NCI-H2107 treated with DMSO at 0.1 percent for 48 hours (cell line): ENCODE measurements at regions not wholly inside any gene's neighbourhood (a gene's known extent, or its start where the extent isn't known, plus 50 kb on each side); places are given as distances from the start of the nearest gene placed in this dataset.
"Not testable (repeated sequence)": the region's sequence is repeated elsewhere in the genome, so short reads cannot be mapped to it uniquely, and the experiment has no call there.

ENCODE experiments used
- DNase-seq: peaks from one replicate; lab custom pipeline; 2025; ENCODE audit not compliant: unreplicated experiment; lab: John Stamatoyannopoulos, UW

DNA sequence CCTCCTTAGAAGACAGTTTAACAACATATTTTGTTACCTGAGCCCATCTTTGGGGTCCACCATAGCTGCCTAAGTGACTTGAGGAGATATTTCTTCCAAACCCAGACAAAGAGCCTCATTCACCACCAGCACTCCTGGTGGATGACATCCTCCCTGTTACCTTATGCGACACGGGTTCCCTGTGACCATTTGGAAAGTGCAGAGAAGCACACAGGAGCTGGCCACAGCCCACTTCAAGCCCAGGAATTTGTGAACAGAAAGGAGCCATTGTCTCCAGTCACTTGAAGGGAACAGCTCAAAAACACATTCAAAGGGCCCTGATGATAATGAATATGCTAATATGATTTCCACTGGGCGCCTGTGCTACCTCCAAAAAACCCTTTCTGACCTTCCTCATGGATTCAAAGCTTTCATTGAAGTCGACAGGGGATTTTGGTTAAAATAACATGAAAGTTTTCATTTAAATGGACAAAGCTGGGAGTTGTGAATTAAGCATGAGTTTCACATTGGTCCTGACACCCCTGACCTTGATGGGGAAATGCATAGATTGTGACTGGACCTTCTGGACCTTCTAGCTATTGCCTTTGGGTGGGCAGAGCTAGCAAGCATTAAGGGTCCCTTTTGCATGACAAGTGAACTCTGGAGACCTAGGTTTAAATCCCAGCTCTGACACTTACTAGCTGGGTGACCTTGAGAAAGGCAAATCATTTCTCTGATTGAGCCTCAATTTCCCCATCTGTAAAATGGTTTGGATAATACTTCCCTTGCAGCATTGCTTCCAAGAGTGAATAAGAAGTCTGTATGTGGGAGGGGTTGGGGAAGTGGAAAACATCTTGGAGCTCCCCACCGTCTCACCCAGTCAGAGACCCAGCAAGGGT is 83.3 kb upstream of the SIRPA start:
- no peak for DNase-seq

DNA sequence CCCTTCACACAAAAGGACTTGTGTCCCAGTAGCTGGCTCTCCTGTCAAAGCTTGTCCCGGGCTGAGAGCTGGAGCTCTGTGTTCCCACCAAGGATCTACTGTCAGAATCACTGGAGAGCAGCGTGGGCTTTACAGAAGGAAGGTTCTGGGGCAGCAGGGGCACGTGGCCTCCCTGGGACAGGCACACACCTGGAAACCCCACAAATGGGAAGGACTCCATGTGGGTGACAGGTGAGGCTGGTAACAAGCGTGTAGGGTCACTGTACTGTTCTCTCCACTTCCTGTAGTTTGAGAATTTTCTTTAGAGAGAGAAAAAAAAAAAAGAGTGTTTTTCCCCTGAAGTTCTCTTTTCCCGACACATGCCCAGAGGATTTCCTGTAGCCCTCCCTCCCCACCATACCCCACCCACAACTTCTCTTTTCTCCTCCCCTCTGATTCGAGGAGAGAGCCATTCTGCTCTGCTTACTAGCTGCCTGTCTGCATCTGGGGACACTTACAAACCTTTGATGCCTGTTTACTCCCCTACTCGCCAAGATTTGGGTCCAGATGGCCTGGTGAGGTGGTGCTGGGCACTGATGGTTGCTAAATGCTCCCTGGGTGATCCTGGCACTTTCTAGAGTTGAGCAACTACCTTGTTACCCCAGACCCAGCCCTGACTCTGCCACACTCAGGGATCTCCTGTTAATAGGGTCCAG is 84.1 kb upstream of the SIRPA start:
- no peak for DNase-seq

DNA sequence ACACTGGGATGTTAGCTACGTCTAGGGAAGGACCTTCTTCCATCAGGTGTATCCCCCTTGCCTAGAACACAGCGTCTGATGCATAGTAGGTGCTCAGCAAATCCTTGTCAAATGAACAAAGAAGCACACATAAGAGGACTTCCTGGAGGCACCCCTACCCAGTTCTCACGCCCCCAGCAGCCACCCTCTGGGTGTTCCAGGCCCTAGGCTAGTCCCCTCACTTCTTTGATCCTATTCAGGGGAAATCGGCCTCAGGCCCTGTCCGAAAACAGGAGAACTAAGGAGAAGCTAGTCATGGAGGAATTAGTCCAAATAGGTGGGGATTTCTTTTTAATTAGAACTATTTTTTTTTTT is 84.7 kb upstream of the SIRPA start:
- DNase-seq = no peak

DNA sequence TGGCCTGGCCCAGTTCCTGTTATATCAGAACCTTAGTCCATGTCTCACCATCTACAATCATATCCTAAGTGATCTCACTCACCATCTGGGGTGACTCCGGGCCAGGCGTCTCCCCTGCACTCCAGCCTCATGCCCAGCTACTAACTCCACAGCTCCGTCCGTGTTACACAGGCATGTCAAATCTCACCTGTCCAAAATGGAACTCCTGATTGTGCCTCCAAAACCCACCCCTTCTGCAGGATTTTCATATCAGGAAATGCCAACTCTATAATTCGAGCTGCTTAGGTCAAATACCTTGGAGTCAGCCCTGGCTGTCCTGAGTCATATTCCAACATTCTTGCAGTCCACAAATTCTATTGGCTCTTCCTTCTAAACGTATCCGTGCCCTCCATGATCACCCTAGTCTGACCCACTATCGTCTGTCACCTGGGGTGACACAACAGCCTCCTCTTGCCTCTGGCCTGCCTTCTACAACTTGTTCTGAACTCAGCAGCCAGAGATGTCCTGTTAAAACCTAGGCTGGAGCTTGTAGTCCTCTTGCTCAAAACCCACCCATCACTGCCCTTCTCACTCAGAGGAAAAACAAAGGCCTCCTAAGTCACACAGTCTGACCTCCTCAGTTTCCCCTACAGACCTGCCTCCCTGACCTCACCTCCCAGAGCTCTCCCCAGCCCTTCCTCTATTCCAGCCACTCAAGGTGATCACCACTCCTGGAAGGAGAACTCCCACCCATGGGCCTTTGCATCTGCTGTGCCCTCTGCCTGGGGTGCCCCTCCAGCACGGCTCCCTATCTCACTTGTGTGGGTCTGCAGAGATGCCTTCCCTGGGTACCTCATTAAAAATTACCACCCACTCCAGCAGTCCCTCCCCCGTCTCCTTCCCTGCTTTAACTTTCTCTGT is 85.3 kb upstream of the SIRPA start:
- no peak for DNase-seq

DNA sequence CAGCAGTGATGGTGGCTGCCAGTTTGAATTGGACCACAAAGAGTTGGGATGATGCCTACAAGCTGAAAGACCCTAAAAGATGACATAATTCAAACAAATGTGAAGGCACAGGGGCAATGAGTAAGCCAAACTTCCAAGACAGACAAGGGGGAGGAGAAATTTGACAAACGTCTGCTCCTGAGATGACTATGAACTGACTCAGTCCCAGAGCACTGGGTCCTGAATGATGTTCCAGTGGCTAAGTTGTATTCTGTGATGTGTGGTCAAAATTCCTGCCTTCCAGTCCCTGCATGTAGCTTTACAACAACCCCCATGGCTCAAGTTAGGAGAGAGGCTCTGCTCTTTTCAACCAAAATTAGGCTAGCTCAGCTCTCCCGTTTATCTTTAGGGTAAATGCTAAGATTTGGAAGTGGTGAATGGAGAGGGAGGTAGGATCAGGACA is 86.1 kb upstream of the SIRPA start:
- DNase-seq = no peak

DNA sequence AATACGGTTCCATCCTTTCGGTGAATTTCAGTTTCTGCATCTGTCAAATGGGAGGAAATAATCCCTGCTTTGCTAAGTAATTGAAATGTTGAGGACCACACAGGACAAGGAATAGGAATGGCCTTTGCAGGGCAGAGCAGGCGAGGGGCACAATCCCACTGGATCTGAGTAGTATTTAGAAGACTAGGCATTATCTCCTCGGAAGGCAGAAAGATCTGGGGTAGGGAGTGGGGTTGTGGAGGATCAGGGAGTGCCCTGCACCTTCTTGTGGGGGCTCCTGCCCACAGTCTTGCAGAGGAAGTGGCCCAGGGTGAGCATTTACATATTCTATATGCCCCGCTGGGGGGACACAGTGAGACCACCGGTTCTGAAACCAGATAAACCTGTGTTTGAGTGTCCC is 87.1 kb upstream of the SIRPA start:
- DNase-seq = no peak

DNA sequence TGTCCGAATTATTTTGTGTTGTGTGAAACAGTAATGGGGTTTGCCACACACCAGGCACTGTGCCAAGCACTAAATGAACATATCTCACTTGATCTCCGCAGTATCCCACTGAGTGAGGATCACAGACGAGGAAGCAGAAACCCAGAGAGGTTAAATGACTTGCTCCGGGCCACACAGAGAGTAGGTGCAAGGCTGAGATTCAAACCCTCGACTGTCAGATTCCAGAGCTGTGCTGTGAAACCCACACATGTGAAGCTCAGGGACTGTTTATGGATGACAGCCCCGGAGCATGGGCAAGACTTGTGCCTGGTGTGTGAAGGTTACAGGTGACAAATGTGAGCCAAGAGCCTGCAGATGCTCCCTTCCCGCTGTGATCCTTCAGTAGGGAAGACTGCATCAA is 87.8 kb upstream of the SIRPA start:
- DNase-seq = no peak

DNA sequence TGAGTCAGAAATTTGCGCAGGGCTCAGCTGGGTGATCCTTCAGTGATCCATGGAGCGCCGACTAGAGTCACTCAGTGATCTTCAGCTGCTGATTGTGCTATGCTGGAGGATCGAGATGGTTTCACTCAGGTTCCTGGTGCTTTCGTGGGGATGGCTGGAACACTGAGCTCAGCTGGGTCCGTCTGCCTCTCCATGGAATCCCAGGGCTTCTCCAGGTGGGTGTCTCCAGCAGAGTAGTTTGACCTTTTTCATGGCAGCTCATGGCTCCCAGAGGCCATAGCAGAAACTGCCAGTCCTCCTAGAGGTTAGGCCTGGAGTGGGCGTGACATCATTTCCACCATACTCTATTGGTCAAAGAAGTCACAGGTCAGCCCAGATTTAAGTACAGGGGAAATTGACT is 88.8 kb upstream of the SIRPA start:
- DNase-seq = no peak

DNA sequence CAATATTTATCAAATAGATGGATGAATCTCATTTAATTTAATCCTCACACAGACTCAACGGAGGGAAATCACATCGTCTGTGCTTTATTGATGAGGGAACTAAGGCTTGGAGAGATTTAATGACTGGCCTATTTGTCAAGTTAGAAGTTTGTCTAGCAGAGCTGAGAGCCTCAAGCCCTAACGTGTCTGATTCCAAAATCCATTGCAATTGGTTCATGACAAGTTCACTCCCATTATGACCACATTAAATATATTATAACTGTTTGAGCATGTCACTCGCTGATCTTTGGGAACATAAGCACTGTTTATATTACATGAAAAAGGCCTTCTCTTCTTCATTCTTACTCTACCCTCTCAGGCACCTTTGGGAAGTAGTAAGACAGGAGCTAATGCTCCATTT is 89.4 kb upstream of the SIRPA start:
- no peak for DNase-seq

DNA sequence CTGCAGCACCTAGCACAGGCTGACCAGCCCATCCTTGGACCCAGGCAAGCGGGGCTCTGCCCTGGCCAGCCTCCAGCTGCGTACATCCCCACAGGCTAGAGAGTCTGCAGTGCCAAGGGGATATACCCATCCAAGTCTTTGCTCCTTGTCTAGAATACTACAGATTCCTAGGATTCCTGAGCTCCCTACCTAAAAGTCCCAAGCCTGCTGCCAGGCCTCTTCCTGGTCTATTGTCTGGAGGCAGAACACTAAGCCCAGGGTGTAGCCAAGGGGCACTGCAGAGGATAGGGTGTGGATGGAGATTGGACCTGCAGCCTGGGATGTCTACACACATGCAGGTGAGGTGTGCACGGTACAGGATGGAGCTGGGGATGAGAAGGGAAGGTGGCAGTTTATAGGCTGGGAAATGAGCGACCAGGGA is 90.0 kb upstream of the SIRPA start:
- no peak for DNase-seq

DNA sequence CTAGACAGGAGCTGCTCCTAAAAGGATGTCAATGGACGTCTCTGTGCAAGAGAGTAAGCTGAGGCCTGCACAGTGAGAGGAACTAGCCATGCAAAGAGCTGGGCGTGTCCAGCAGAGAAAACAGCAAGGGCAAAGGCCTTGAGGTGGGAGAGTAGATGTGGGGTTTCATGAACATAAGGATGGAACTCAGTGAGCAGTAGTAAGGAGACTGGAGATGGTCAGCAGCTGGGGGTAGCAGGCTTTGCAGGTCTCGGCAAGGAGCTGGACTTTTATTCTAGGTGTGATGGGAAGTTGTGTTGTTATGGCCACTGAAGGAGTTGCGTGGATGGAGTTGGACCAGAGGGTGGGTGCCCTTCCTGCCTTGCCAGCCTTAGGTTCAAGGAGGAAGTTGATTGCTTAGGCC is 90.7 kb upstream of the SIRPA start:
- DNase-seq = no peak

DNA sequence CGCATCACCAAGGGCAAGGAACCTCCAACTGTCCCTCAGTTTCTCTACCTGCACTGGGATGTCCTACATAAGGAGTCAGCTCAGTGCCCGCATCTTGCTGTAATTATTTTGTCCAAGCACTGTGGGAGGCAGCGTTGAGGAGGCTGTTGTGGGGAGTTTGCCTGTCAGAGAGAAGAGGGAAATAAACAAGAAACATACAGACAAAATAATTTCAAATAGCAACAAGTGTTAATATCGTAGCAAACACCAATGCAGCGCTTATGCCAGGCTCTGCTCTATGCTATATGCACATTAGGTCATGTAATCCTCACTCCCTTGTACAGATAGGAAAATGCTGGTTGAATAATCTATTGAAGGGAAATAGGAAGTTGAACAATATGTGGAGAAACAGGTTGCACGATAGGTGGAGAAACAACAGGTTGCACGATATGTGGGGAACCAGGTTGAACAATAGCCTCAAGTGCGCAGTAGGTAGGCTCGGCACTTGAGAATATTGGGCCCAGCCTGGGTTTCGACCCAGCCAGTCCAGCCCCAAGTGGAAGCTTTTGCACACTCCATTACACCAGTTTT is 91.2 kb upstream of the SIRPA start:
- DNase-seq = no peak

DNA sequence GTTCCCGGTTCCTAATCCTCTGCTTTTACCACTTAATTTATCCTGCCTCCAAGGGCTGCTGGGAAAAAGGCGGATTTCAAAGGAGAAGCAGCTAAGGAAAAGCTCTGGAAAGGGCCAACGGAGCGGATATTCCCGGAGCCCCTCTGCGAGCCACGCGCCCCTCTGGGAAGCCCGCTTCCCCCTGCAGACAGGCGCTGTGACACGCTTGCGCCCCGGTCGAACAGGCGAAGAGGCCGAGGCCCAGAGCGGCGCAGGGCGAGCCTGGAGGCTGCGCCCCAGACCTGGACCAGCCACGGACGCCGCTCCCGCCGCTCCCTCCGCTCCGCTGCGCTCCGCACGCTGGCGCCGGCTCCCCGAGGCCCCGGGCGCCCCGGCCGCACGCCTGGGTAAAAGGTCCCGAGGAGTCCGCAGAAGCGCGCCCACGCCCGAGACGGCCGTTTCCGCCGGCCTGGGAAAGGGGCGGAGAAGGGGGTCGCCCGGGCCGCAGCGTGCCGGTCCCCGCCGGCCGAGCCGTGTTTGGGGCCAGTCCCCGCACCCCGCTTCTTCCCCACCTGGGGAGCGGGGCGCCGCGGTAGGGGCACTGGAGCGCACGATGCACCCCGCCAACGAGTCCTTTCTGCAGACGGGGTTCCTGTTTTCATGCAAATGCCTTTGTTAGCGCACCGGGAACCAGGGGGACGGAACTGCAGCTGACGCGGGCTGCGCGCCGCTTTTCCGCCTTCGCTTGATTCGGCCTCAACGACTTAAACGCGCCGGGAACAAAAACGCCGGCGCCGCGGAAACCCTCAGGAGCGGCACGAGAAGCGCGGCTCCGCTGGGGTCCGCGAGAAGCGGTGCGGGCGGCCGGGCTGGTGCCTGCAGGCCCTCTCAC is 91.9 kb upstream of the SIRPA start:
- DNase-seq = no peak

DNA sequence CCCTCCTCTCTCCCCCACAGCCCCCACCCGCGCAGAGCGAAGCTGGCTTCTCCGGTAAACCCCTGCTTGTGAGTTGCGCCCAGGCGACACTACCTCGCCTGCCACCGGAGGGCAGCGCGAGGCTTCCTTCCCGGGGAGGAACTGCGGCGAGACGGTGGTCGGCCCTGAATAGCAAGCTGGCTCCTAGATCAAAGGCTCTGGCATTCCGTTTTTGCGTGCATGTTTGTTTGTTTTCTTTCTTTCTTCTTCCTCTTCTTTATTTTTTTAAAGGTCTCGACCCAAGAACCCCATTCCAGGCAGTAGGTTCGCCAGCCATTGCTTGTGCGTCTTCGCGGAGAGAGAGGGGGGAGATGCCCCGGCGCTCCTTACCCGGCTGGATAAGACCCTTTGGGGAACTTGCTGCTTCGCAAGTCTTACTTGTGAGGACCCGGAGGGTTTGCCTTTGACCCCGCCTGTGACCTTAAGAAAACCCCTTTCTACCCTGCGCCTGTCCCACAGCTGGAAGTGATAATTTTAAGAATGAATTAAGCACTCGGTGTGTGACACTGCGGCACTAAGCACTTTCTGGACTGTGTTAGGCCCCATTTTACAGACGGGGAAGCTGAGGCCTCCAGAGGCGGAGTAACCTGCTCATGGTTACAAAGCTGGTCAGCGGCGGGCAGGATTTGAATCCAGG is 92.7 kb upstream of the SIRPA start:
- DNase-seq = no peak

DNA sequence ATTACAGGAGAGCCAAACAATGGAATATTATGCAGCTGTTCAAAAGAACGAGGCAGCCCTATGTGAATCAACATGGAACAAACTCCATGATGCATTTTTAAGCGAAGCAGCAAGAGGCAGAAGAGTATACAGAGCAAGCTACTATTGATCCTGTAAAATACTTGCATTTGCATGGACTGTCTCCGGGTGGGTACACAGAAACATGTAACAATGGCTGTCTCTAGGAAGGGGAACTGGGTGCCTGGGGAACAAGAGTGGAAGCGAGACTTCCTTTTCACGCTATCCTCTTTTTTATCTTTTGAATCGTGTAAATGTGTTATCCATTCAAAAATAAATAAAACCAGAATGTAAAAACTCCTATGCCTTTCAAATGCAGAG is 93.3 kb upstream of the SIRPA start:
- DNase-seq = no peak

DNA sequence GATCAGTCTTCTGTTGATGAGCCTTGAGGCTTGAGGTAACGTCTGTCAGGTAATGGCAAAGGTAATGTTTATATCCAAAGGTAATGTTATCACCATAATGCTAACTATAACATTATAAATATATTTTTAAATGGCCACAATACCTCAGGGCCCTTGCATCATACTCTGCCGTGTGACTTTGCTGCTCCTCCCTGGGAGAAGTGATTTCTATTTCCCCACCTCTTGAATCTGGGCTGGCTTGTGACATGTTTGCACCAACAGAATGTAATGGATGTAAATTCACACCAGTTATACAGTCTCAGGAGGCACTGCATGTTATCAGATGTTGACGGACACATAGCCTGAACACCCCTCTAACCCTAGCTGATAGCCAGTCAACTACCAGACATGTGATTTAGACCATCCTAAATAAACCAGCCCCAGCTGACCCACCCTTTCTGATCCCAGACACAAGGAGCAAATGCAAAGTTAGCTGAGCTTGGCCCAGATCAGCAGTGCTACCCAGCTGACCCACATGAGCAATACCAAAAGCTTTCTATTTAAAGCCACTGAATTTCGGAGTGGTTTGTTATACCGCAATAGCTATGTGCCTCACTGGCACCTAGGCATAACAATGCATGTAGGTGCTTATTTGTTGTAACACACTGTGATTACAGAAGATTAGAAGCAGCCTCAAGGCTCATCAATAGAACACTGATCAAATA is 93.8 kb upstream of the SIRPA start:
- no peak for DNase-seq

DNA sequence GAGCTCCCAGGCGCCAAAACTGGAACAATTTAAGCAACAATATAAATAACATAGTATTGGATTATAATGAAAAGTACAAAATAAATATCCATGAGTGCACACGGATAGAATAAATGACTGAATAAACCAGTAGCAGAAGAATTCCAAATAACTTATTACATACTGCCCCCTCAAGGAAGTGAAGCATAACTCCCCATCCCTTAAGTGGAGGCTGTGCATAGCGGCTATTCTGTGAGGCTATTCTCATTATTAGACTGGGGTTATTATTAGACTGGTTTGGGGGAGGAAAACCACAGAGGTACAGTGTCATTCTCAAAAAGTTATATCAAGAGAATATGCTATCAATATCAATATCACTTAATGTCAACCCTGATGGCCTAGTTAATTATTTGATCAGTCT is 94.4 kb upstream of the SIRPA start:
- no peak for DNase-seq

DNA sequence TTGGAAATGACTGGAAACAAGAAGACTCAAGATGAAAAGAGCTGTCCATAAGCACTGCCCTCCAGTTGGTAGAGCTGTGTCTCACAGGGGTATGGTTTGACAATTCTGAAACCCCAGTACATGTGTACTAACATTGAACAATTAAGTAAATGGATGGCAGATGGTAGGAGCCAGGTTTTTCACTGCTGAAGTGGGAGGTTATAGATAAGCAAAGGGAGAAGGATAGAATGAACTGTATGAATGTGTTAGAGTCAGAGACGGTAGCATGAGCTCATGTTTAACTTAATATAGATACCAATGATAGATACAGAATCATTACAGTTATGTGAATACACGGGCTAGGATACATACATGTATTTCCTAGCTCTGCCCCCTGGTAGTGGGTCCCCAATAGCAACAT is 95.0 kb upstream of the SIRPA start:
- no peak for DNase-seq

DNA sequence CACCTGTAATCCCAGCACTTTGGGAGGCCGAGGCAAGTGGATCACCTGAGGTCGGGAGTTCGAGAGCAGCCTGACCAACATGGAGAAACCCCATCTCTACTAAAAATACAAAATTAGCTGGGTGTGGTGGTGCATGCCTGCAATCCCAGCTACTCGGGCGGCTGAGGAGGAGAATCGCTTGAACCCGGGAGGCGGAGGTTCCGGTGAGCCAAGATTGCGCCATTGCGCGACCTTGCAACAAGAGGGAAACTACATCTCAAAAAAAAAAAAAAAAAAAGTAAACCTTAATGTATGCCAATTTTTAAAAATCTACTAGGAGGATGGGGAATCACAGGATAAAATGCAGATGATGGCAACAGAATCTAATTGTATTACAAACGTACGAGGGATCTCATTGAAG is 95.5 kb upstream of the SIRPA start:
- DNase-seq = not testable (repeated sequence)
